ENCODE measurements at regions not wholly inside any gene's neighbourhood (a gene's known extent, or its start where the extent isn't known, plus 50 kb on each side); places are given as distances from the start of the nearest gene placed in this dataset.
"Not testable (repeated sequence)": the region's sequence is repeated elsewhere in the genome, so short reads cannot be mapped to it uniquely, and the experiment has no call there.

DNA sequence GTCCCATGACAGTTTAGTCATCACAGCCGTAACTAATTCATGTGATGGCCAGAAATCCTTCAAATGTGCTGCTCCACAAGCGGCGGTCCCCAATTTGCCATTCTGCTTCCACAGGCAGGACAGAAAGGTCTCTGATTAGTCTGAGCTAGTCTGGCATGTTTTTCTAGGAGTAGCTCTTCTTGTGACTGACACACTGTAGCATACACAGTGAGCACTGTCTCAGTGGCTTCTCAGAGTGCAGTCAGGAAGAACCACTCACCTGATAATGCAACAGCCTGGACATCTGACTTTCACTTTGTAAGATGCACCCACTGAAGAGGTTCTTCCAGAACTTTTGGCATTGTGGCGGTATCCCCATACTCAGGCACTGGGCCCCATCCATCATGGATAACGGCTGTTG is 1266.2 kb downstream of the TMEM121 start:
- WGBS, 2 experiments (ENCODE audit: extremely low coverage in 1 of 2, insufficient coverage in 1 of 2, insufficient read length in 1 of 2, insufficient replicate concordance in 2 of 2, low coverage in 1 of 2, low lambda C conversion rate in 2 of 2, missing lambda C conversion rate in 1 of 2), result 87% methylated on average over 5 of the region's 5 CpGs; no CpG with 5 or more reads in 1 of the 2 experiments
- CTCF ChIA-PET (ENCODE audit: partially characterized antibody), result no interaction called here
- Histone ChIP-seq H2AFZ (ENCODE audit: low read length) (no peak overlapping the region), H3K23me2 (ENCODE audit: low read depth, low read length) (no peaks in the 10 kb centered on the region), H3K4me2 (ENCODE audit: insufficient read depth in 1 of 2, low read depth in 2 of 2, low read length in 2 of 2) (no peak overlapping the region), H3K27me3 (replicated peaks in 1 of 4; ENCODE audit: control insufficient read depth in 3 of 4, extremely low read depth in 1 of 4, insufficient read depth in 3 of 4, low read length in 3 of 4) (no peaks in the 10 kb centered on the region), H3K23ac (ENCODE audit: insufficient read length) (no peak overlapping the region), H3K9ac (replicated peaks in 1 of 4; ENCODE audit: extremely low read depth in 1 of 4, low read depth in 3 of 4, low read length in 3 of 4) (no peak overlapping the region), H2BK12ac (ENCODE audit: low read depth, low read length) (no peak overlapping the region), H2BK120ac (replicated peaks; ENCODE audit: low read depth, low read length) (no peak overlapping the region), H2BK20ac (ENCODE audit: low read length) (no peak overlapping the region), H2BK15ac (ENCODE audit: low read length) (no peak overlapping the region), H4K91ac (replicated peaks; ENCODE audit: insufficient read length, low read length) (no peak overlapping the region), H3K9me3 (ENCODE audit: insufficient read depth in 2 of 2, low read depth in 1 of 2, low read length in 1 of 2) (peaks cover 47 to 50% of the 10 kb centered on the region in 2 experiments), H4K5ac (ENCODE audit: insufficient read length, low read depth, low read length) (no peak overlapping the region), H3K56ac (replicated peaks; ENCODE audit: insufficient read length, low read depth, low read length) (no peak overlapping the region), H2BK5ac (ENCODE audit: low read depth, low read length) (no peak overlapping the region), H3K18ac (ENCODE audit: extremely low read depth, low read length) (no peak overlapping the region), H3K27ac (ENCODE audit: low read depth, low read length) (no peak overlapping the region), H4K20me1 (replicated peaks in 1 of 2; ENCODE audit: control insufficient read depth in 1 of 2, insufficient read depth in 2 of 2, low read length in 2 of 2) (no peaks in the 10 kb centered on the region), H3K79me2 (ENCODE audit: control insufficient read depth in 1 of 2, insufficient read depth in 2 of 2, low read length in 2 of 2) (no peaks in the 10 kb centered on the region), H3K4me3 (ENCODE audit: extremely low read depth in 1 of 4, insufficient read depth in 2 of 4, low read depth in 3 of 4, low read length in 4 of 4) (no peak overlapping the region), H3K4ac (replicated peaks; ENCODE audit: insufficient read length, low read depth, low read length) (no peak overlapping the region), H3K14ac (ENCODE audit: insufficient read length) (no peak overlapping the region), H3K4me1 (replicated peaks in 1 of 4; ENCODE audit: control insufficient read depth in 3 of 4, insufficient read depth in 4 of 4, low read length in 3 of 4) (no peaks in the 10 kb centered on the region), H2AK5ac (ENCODE audit: low read depth, low read length) (no peak overlapping the region), H3K79me1 (ENCODE audit: low read depth, low read length) (no peaks in the 10 kb centered on the region), H3K36me3 (ENCODE audit: control insufficient read depth in 2 of 4, insufficient read depth in 4 of 4, low read length in 3 of 4) (no peaks in the 10 kb centered on the region), H4K8ac (ENCODE audit: extremely low read depth, insufficient read depth, low read length) (no peak overlapping the region)
- DNase-seq (ENCODE audit: low read depth in 1 of 2, low spot score in 2 of 2) (no peak), FAIRE-seq (no peak)
- no peak for TF ChIP-seq POLR2A (IDR thresholded peaks at IDR 0.05; ENCODE audit: control extremely low read depth in 1 of 2, low read depth in 2 of 2, low read length in 2 of 2)
- POLR2A ChIA-PET (ENCODE audit: partially characterized antibody), result no interaction called here

DNA sequence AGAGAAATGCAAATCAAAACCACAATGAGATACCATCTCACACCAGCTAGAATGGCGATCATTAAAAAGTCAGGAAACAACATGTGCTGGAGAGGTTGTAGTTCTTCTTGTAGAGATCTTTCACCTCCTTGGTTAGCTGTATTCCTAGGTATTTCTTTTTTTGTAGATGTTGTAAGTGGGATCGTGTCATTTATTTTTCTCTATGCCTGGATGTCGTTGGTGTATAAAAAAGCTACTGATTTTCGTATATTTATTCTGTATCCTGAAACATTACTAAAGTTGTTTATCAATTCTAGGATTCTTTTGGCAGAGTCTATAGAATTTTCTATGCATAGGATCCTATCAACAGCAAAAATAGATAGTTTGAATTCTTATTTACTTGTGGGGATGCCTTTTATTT is 1271.8 kb downstream of the TMEM121 start:
- CTCF ChIA-PET (ENCODE audit: partially characterized antibody); H3K4me1 ChIP-seq (replicated peaks in 1 of 4; ENCODE audit: control insufficient read depth in 3 of 4, insufficient read depth in 4 of 4, low read length in 3 of 4); H3K27ac ChIP-seq (ENCODE audit: low read depth, low read length): not testable (repeated sequence)

More for the DNA sequence above, 1271.8 kb downstream of the TMEM121 start:
- H3K4me2 ChIP-seq (ENCODE audit: insufficient read depth in 1 of 2, low read depth in 2 of 2, low read length in 2 of 2); H3K36me3 ChIP-seq (ENCODE audit: control insufficient read depth in 2 of 4, insufficient read depth in 4 of 4, low read length in 3 of 4); H3K9ac ChIP-seq (replicated peaks in 1 of 4; ENCODE audit: extremely low read depth in 1 of 4, low read depth in 3 of 4, low read length in 3 of 4); H2AK5ac ChIP-seq (ENCODE audit: low read depth, low read length); H2BK5ac ChIP-seq (ENCODE audit: low read depth, low read length); DNase-seq (ENCODE audit: low read depth in 1 of 2, low spot score in 2 of 2); H3K79me1 ChIP-seq (ENCODE audit: low read depth, low read length); H2AFZ ChIP-seq (ENCODE audit: low read length); POLR2A ChIA-PET (ENCODE audit: partially characterized antibody); H3K79me2 ChIP-seq (ENCODE audit: control insufficient read depth in 1 of 2, insufficient read depth in 2 of 2, low read length in 2 of 2); FAIRE-seq; H4K20me1 ChIP-seq (replicated peaks in 1 of 2; ENCODE audit: control insufficient read depth in 1 of 2, insufficient read depth in 2 of 2, low read length in 2 of 2); H2BK12ac ChIP-seq (ENCODE audit: low read depth, low read length); H3K23ac ChIP-seq (ENCODE audit: insufficient read length); H3K18ac ChIP-seq (ENCODE audit: extremely low read depth, low read length); H2BK120ac ChIP-seq (replicated peaks; ENCODE audit: low read depth, low read length); H2BK20ac ChIP-seq (ENCODE audit: low read length); H3K4me3 ChIP-seq (ENCODE audit: extremely low read depth in 1 of 4, insufficient read depth in 2 of 4, low read depth in 3 of 4, low read length in 4 of 4); H3K23me2 ChIP-seq (ENCODE audit: low read depth, low read length); H2BK15ac ChIP-seq (ENCODE audit: low read length); H3K4ac ChIP-seq (replicated peaks; ENCODE audit: insufficient read length, low read depth, low read length); H3K27me3 ChIP-seq (replicated peaks in 1 of 4; ENCODE audit: control insufficient read depth in 3 of 4, extremely low read depth in 1 of 4, insufficient read depth in 3 of 4, low read length in 3 of 4); H3K56ac ChIP-seq (replicated peaks; ENCODE audit: insufficient read length, low read depth, low read length); H3K14ac ChIP-seq (ENCODE audit: insufficient read length); H4K8ac ChIP-seq (ENCODE audit: extremely low read depth, insufficient read depth, low read length); H4K91ac ChIP-seq (replicated peaks; ENCODE audit: insufficient read length, low read length); H4K5ac ChIP-seq (ENCODE audit: insufficient read length, low read depth, low read length): not testable (repeated sequence)
- 78% methylated on average over 4 of the region's 4 CpGs; no CpG with 5 or more reads in 1 of the 2 experiments for WGBS, 2 experiments (ENCODE audit: extremely low coverage in 1 of 2, insufficient coverage in 1 of 2, insufficient read length in 1 of 2, insufficient replicate concordance in 2 of 2, low coverage in 1 of 2, low lambda C conversion rate in 2 of 2, missing lambda C conversion rate in 1 of 2)
- peaks cover 21 to 23% of the 10 kb centered on the region in 2 experiments for H3K9me3 ChIP-seq (ENCODE audit: insufficient read depth in 2 of 2, low read depth in 1 of 2, low read length in 1 of 2)

All from H1 (cell line).